GM12878 (cell line): ENCODE measurements at regions not wholly inside any gene's neighbourhood (a gene's known extent, or its start where the extent isn't known, plus 50 kb on each side); places are given as distances from the start of the nearest gene placed in this dataset.

Experiments used
- ATAC-seq: fragments of 200-7000 bp; cut with Tn5 transposase; 3 replicates; pipeline ENCODE4 v1.9.1; 2020; ENCODE audit warnings: mild to moderate bottlenecking, moderate library complexity
- BruUV-seq: library from RNA; stranded (reverse); fragments of 400-500 nt; replicated peaks from 2 replicates; lab custom pipeline; 2021; lab: Mats Ljungman, UMichigan
- CTCF ChIA-PET: fragments of 300-600 bp; sonication (Branson Sonifier 250); formaldehyde crosslinking; extraction: SDS; loops from one replicate; lab custom pipeline; 2021; ENCODE audit warnings: inconsistent platforms; lab: Yijun Ruan, JAX
- POLR2A ChIA-PET: fragments of 350-600 bp; formaldehyde crosslinking; extraction: SDS; loops from one replicate; lab custom pipeline; 2021; ENCODE audit warnings: inconsistent platforms; lab: Charles Lee
- RAD21 ChIA-PET: fragments of 300-600 bp; sonication (Branson Sonifier 250); formaldehyde crosslinking; loops from one replicate; lab custom pipeline; 2023; ENCODE audit warnings: antibody characterized with exemption; ENCODE audit not compliant: unreplicated experiment; lab: Charles Lee
- SMC1A ChIA-PET: fragments of 300-600 bp; sonication (Branson Sonifier 250); formaldehyde crosslinking; loops from one replicate; lab custom pipeline; 2023; ENCODE audit not compliant: unreplicated experiment, uncharacterized antibody; lab: Charles Lee
- DNase-seq: peaks from one replicate; pipeline ENCODE4 v3.0.0-alpha.2; 2011; ENCODE audit warnings: low read depth, low spot score
- FAIRE-seq: peaks from 3 replicates; lab custom pipeline; 2011; peaks lifted over from hg19 to GRCh38; lab: Jason Lieb, UNC
- H2AFZ ChIP-seq: 2 replicates; pipeline ENCODE4 v1.6.0; 2011; ENCODE audit warnings: low read depth, low read length, control low read depth; ENCODE audit not compliant: control insufficient read depth
- H3K27ac ChIP-seq: 2 replicates; pipeline ENCODE4 v1.5.1; 2011; ENCODE audit warnings: control low read depth; ENCODE audit not compliant: control insufficient read depth, insufficient read depth
- H3K27me3 ChIP-seq, 2 experiments: replicated peaks in 1 of 2; 2 replicates each; pipeline versions ENCODE4 v1.6.0 to v1.6.1; 2011; ENCODE audit warnings: low read length in 1 of 2; ENCODE audit not compliant: control insufficient read depth in 2 of 2, insufficient read depth in 2 of 2
- H3K36me3 ChIP-seq, 2 experiments: 2 replicates each; pipeline ENCODE4 v1.5.1; 2011; ENCODE audit warnings: low read length in 1 of 2; ENCODE audit not compliant: control insufficient read depth in 2 of 2, insufficient read depth in 2 of 2
- H3K4me1 ChIP-seq: 2 replicates; pipeline ENCODE4 v1.6.1; 2011; ENCODE audit warnings: mild to moderate bottlenecking, low read length, moderate library complexity, mixed read lengths; ENCODE audit not compliant: control insufficient read depth, insufficient read depth
- H3K4me2 ChIP-seq: 2 replicates; pipeline ENCODE4 v1.6.0; 2011; ENCODE audit warnings: control low read depth; ENCODE audit not compliant: control insufficient read depth, insufficient read depth
- H3K4me3 ChIP-seq: fragments of 200-600 bp; sonication (generic); 2 replicates; pipeline ENCODE4 v1.5.1; 2016
- H3K79me2 ChIP-seq: 2 replicates; pipeline ENCODE4 v1.6.0; 2011; ENCODE audit warnings: low read length; ENCODE audit not compliant: control insufficient read depth, insufficient read depth
- H3K9ac ChIP-seq: 2 replicates; pipeline ENCODE4 v1.8.0; 2011; ENCODE audit warnings: low read length, control low read depth, mixed read lengths; ENCODE audit not compliant: control insufficient read depth, insufficient read depth
- H3K9me3 ChIP-seq: replicated peaks from 3 replicates; pipeline ENCODE4 v1.5.1; 2011; ENCODE audit warnings: mild to moderate bottlenecking, low read length; ENCODE audit not compliant: control insufficient read depth, insufficient read depth
- H4K20me1 ChIP-seq: 2 replicates; pipeline ENCODE4 v1.6.0; 2011; ENCODE audit not compliant: control insufficient read depth, insufficient read depth
- CUX1 ChIP-seq: IDR thresholded peaks from 2 replicates; pipeline ENCODE4 v1.6.1; 2012; ENCODE audit warnings: improper control_type of control experiment, low read depth, low read length; ENCODE audit not compliant: insufficient replicate concordance
- FOXM1 ChIP-seq: IDR thresholded peaks from 2 replicates; pipeline ENCODE4 v1.6.1; 2012; ENCODE audit warnings: low read depth, mild to moderate bottlenecking, inconsistent platforms, low read length, moderate library complexity
- HCFC1 ChIP-seq: fragments of 150-350 bp; IDR thresholded peaks from 2 replicates; pipeline ENCODE4 v1.6.1; 2014; ENCODE audit warnings: low read length
- MYB ChIP-seq: fragments of 150-350 bp; IDR thresholded peaks from 2 replicates; pipeline ENCODE4 v1.6.1; 2014; ENCODE audit warnings: mild to moderate bottlenecking, low read depth, low read length, borderline replicate concordance
- NR2F1 ChIP-seq: fragments of 450-650 bp; conservative IDR thresholded peaks from 2 replicates; pipeline ENCODE4 v1.6.1; 2017; ENCODE audit warnings: mild to moderate bottlenecking
- SIN3A ChIP-seq: IDR thresholded peaks from 2 replicates; pipeline ENCODE4 v1.6.1; 2012; ENCODE audit warnings: low read depth, low read length, improper control_type of control experiment
- WGBS: methylation state at CpG from one replicate; pipeline ENCODE4 v1.1.6; 2016; ENCODE audit warnings: low lambda C conversion rate; ENCODE audit not compliant: insufficient replicate concordance, insufficient coverage; ENCODE audit errors: missing lambda C conversion rate; 5-methylcytosine and 5-hydroxymethylcytosine counted together
- in situ Hi-C: fragments of 300-500 bp; cut with MboI; formaldehyde crosslinking; loops from 9 replicates; pipeline ENCODE4 v1.14.3; 2018; ENCODE audit warnings: mixed read lengths
- intact Hi-C: fragments of 100-400 bp; cut with micrococcal nuclease; formaldehyde crosslinking; loops from one replicate; pipeline ENCODE4 v1.14.2; 2022; ENCODE audit not compliant: unreplicated experiment
- TF ChIP-seq, protein P1 (sequence below): fragments of 450-650 bp; IDR thresholded peaks from 2 replicates; pipeline ENCODE4 v1.6.1; 2017; ENCODE audit warnings: mild to moderate bottlenecking, moderate library complexity

DNA sequence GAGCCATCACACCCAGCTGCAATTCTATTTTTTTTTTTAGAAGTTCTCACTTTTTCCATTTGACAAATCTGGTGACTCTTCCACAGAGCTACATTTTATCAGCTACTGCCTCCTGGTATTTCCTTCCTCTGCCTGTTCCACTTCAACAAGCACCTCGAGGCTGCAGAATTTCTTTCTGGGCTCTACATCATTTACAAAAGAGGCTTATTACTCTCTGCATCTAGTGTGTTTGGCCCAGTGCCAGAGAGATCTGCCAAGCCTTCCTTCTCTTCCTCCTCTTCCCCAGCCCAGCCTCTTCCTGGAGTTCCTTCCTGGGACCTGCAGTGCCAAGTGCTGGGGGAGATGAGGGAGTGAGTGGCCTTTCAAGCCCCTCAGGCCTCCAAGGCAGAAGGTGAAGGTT lies 119.6 kb upstream of the ITGA6 start:
- Histone ChIP-seq H3K79me2 (no peaks in the 10 kb centered on the region), H3K4me2 (no peak overlapping the region), H3K4me3 (no peak overlapping the region), H3K9ac (no peak overlapping the region), H4K20me1 (no peaks in the 10 kb centered on the region), H3K36me3 (no peaks in the 10 kb centered on the region), H2AFZ (no peak overlapping the region), H3K27ac (no peak overlapping the region), H3K9me3 (no peaks in the 10 kb centered on the region), H3K27me3 (no peaks in the 10 kb centered on the region), H3K4me1 (no peaks in the 10 kb centered on the region)
- POLR2A ChIA-PET, result no interaction called here
- 0% methylated on average over 1 of the region's 1 CpG for WGBS
- intact Hi-C loops, result no loop called here
- CTCF ChIA-PET, result no interaction called here
- in situ Hi-C loops, result no loop called here
- SMC1A ChIA-PET, result no interaction called here
- TF ChIP-seq FOXM1 (no peak), CUX1 (no peak), MYB (no peak), NR2F1 (no peak), HCFC1 (no peak), SIN3A (no peak)
- TF ChIP-seq, protein P1, sequence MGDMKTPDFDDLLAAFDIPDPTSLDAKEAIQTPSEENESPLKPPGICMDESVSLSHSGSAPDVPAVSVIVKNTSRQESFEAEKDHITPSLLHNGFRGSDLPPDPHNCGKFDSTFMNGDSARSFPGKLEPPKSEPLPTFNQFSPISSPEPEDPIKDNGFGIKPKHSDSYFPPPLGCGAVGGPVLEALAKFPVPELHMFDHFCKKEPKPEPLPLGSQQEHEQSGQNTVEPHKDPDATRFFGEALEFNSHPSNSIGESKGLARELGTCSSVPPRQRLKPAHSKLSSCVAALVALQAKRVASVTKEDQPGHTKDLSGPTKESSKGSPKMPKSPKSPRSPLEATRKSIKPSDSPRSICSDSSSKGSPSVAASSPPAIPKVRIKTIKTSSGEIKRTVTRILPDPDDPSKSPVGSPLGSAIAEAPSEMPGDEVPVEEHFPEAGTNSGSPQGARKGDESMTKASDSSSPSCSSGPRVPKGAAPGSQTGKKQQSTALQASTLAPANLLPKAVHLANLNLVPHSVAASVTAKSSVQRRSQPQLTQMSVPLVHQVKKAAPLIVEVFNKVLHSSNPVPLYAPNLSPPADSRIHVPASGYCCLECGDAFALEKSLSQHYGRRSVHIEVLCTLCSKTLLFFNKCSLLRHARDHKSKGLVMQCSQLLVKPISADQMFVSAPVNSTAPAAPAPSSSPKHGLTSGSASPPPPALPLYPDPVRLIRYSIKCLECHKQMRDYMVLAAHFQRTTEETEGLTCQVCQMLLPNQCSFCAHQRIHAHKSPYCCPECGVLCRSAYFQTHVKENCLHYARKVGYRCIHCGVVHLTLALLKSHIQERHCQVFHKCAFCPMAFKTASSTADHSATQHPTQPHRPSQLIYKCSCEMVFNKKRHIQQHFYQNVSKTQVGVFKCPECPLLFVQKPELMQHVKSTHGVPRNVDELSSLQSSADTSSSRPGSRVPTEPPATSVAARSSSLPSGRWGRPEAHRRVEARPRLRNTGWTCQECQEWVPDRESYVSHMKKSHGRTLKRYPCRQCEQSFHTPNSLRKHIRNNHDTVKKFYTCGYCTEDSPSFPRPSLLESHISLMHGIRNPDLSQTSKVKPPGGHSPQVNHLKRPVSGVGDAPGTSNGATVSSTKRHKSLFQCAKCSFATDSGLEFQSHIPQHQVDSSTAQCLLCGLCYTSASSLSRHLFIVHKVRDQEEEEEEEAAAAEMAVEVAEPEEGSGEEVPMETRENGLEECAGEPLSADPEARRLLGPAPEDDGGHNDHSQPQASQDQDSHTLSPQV, result no peak
- RAD21 ChIA-PET, result no interaction called here
- BruUV-seq, result no TSS peak
- no peak for ATAC-seq
- no peak for DNase-seq
- FAIRE-seq, result no peak
